Pancreas (tissue), 10 donors: ENCODE measurements at regions not wholly inside any gene's neighbourhood (a gene's known extent, or its start where the extent isn't known, plus 50 kb on each side); places are given as distances from the start of the nearest gene placed in this dataset.

Experiments
- ATAC-seq, 4 donors: fragments of 200-7000 bp; cut with Tn5 transposase; one replicate each; pipeline versions ENCODE4 v1.8.0 to v1.9.1; 2020; ENCODE audit warnings: mild to moderate bottlenecking in 4 of 4, moderate library complexity in 4 of 4
- DNase-seq, 6 donors: peaks; one replicate each; pipeline ENCODE4 v3.0.0-alpha.2; 2020
- FAIRE-seq: peaks from 2 replicates; lab custom pipeline; 2012; peaks lifted over from hg19 to GRCh38; lab: Jason Lieb, UNC
- H3K27ac ChIP-seq, 4 donors: fragments of 200-600 bp; sonication (generic); 1 replicate in 3 of 4; 2 replicates in 1 of 4; pipeline versions ENCODE4 v1.5.0 to v1.8.0; 2020
- H3K27me3 ChIP-seq, 4 donors: fragments of 200-600 bp; one replicate each; pipeline ENCODE4 v1.8.0; 2021
- H3K36me3 ChIP-seq, 3 donors: fragments of 200-600 bp; sonication (generic) in 1 of 3; one replicate each; pipeline versions ENCODE4 v1.5.0 to v1.8.0; 2020 to 2021
- H3K4me1 ChIP-seq, 3 donors: fragments of 200-600 bp; one replicate each; pipeline ENCODE4 v1.8.0; 2021
- H3K4me3 ChIP-seq, 4 donors: fragments of 200-600 bp; sonication (generic) in 2 of 4; one replicate each; pipeline versions ENCODE4 v1.5.0 to v1.8.0; 2020 to 2021
- H3K9me3 ChIP-seq, 4 donors: fragments of 200-600 bp; one replicate each; pipeline ENCODE4 v1.8.0; 2021
- WGBS, 2 donors: extraction: QIAGEN DNeasy Blood & Tissue Kit; methylation state at CpG; one replicate each; pipeline ENCODE4 v1.1.7; 2013; 5-methylcytosine and 5-hydroxymethylcytosine counted together
- intact Hi-C, 3 donors: fragments of 100-400 bp; cut with DNase I; formaldehyde crosslinking; loops; one replicate each; pipeline versions ENCODE4 v1.11.1 to v1.14.2; 2022
- TF ChIP-seq, protein P1 (sequence below), 4 donors: fragments of 200-600 bp; sonication (generic) in 3 of 4; IDR thresholded peaks; one replicate each; pipeline versions ENCODE4 v1.5.0 to v1.8.0; 2021; ENCODE audit warnings: antibody characterized with exemption in 4 of 4
- donor health status: healthy with polysubstance abuse.
- donor health status: DM: no; HTN: no; CAD: no; lungs with moderate emphysema.
- donor health status: DM: no; HTN: no; CAD: no.
- donor health status: control.
- donor health status: control.
- donor health status: Bipolar disorder and iron deficiency.
- donor health status: DM: yes; HTN: yes; CAD: no.
- donor health status: DM: no; HTN: no; CAD: no.
- donor health status: DM: no; HTN: no; CAD: no.
- donor health status: DM: yes; HTN: yes; CAD: no.

DNA sequence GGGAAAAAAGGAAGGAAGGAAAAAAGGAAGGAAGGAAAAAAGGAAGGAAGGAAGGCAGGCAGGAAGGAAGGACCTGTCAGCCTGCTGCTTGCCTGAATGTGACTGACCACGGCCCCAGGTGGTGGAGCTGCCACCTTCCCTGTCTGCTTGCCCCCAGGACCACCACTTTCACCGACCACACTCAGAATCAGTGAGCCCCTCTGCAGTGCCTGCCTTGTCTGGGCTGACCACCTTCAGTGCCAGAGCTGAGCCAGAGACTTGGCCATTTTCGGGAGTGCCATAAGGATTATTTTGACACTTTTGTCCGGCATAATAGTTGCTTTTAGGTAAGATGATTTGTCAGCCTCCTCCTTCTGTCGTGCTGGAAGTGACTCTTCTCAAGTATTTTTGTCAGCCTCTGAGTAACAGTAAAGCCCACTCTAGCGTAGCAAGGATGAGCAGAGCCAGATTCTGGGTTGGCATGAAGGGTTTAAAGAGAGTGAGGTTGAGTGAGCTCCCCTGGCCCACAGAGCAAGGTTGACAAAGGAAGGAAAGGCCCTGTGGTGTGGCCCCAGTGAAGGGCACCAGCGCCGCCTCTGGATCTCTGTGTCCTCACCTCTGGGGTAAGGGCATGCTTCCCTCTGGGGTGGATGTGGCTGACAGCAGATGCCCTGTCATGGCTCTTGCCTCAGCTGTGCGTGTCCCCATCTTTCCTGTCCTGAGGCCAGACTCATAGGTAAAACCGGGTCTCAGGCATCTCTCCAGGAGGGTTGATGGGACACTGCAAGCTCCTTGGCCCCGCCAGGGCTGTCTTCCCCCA is 214.7 kb upstream of the FOXQ1 start:
- Histone ChIP-seq H3K27me3 (no peaks in the 10 kb centered on the region), H3K9me3 (no peaks in the 10 kb centered on the region), H3K4me1 (peaks cover 0 to 5% (median 0%) of the 10 kb centered on the region in 3 donors), H3K27ac (no peak overlapping the region), H3K36me3 (no peaks in the 10 kb centered on the region), H3K4me3 (no peak overlapping the region)
- intact Hi-C loops = no loop called here
- DNase-seq (no peak), ATAC-seq (no peak), FAIRE-seq (no peak)
- WGBS, 2 donors = 89 to 95% methylated on average over 11 of the region's 11 CpGs
- TF ChIP-seq, protein P1, sequence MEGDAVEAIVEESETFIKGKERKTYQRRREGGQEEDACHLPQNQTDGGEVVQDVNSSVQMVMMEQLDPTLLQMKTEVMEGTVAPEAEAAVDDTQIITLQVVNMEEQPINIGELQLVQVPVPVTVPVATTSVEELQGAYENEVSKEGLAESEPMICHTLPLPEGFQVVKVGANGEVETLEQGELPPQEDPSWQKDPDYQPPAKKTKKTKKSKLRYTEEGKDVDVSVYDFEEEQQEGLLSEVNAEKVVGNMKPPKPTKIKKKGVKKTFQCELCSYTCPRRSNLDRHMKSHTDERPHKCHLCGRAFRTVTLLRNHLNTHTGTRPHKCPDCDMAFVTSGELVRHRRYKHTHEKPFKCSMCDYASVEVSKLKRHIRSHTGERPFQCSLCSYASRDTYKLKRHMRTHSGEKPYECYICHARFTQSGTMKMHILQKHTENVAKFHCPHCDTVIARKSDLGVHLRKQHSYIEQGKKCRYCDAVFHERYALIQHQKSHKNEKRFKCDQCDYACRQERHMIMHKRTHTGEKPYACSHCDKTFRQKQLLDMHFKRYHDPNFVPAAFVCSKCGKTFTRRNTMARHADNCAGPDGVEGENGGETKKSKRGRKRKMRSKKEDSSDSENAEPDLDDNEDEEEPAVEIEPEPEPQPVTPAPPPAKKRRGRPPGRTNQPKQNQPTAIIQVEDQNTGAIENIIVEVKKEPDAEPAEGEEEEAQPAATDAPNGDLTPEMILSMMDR (IDR thresholded peaks at IDR 0.05) = no peak

DNA sequence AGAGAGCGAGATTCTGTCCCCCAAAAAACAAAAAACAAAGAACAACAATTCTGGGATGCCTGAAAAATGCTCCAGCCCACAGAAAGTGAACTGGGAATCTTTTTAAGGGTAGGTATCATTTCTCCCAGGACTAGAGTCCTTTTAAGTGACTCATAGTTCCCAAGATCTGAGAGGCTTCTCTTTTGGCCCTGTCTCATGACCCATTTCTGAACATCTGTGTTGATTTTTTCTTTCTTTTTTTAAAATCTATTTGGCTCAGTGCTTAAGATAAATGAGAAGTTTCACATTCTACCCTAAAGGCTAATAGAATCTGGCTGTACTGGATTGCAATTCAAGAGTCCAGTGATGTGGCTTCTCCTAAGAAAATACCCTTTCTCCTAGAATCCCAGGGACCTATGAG is 217.6 kb upstream of the FOXQ1 start:
- peaks cover 0 to 5% (median 0%) of the 10 kb centered on the region in 3 donors for H3K4me1 ChIP-seq
- TF ChIP-seq, protein P1 (IDR thresholded peaks at IDR 0.05) = no peak
- DNase-seq (no peak), ATAC-seq (peak in 2 of 4 donors; percentile 37 to 42), FAIRE-seq (no peak)
- WGBS, 2 donors = 53 to 94% methylated on average over 1 of the region's 1 CpG
- H3K4me3 ChIP-seq = no peak overlapping the region
- no peaks in the 10 kb centered on the region for H3K27me3 ChIP-seq
- no peaks in the 10 kb centered on the region for H3K9me3 ChIP-seq
- H3K36me3 ChIP-seq = no peaks in the 10 kb centered on the region
- intact Hi-C loops = no loop called here
- no peak overlapping the region for H3K27ac ChIP-seq

DNA sequence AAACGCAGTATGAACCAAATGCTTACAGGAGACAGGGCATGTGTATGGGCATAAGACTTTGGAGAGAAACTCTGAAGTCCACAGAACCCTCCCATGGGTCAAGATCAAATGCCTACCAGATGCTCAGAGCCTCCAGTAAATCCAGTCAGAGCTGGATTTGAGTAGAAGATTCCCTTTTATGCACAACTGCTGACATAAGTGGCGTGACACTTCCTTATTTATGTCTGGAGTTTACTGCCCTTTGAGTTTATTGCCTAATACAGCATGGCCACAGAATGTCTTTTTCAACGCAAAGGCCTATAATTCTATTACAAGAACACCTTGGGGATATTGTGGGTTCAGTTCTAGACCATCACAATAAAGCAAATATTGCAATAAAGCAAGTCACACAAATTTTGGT is 220.0 kb upstream of the FOXQ1 start:
- Histone ChIP-seq H3K4me1 (peaks cover 0 to 10% (median 8%) of the 10 kb centered on the region in 3 donors), H3K27ac (no peak overlapping the region), H3K4me3 (no peak overlapping the region), H3K9me3 (no peaks in the 10 kb centered on the region), H3K27me3 (no peaks in the 10 kb centered on the region), H3K36me3 (no peaks in the 10 kb centered on the region)
- intact Hi-C loops = no loop called here
- 77 to 89% methylated on average over 3 of the region's 3 CpGs for WGBS, 2 donors
- TF ChIP-seq, protein P1 (IDR thresholded peaks at IDR 0.05) = no peak
- DNase-seq = no peak
- no peak for ATAC-seq
- no peak for FAIRE-seq

DNA sequence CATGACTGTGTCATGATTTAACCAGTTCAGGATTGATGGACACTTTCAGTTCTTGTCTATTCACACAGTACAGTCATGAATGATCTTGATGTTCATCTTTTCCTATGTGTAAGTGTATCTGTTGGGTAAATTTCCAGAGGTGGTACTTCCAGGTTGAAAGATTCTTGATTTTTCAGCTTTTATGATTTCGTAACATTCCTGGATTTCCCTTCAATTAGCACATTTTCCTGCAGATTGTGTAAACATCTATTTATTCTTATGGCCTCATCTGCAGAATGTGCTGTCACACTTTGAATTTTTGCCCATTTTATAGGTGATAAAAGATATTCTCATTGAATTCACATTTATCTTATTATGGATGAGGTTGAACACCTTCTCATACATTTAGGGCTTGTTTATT is 222.0 kb upstream of the FOXQ1 start:
- ATAC-seq (no peak), FAIRE-seq (no peak), DNase-seq (no peak)
- H3K4me3 ChIP-seq = no peak overlapping the region
- peaks cover 0 to 13% (median 9%) of the 10 kb centered on the region in 3 donors for H3K4me1 ChIP-seq
- TF ChIP-seq, protein P1 (IDR thresholded peaks at IDR 0.05) = no peak
- no peaks in the 10 kb centered on the region for H3K9me3 ChIP-seq
- intact Hi-C loops = no loop called here
- WGBS, 2 donors = 88 to 89% methylated on average over 1 of the region's 1 CpG
- no peaks in the 10 kb centered on the region for H3K27me3 ChIP-seq
- no peaks in the 10 kb centered on the region for H3K36me3 ChIP-seq
- no peak overlapping the region for H3K27ac ChIP-seq

DNA sequence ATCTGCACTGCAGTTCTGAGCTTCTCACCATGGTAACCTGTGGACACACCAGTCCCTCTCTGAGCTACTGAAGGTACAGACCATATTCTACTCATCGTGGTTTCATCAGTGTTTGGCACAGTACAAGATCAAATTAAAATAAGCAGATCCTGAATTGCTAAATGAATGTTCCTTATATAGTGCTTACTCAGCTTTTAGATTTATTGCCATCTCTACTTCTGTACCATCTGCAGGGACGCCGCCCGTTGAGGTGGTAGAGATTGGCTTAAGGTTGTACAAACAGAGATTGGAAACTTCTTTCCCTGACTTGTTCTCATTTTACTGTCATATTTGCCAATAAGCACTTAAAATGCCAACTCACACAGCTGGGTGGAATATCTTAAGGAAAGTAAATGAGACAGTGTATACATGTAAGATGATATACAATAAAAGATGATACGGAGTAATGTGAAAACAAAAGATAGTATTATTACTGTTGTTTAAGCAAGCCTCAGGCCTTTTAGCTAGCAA is 223.4 kb upstream of the FOXQ1 start:
- FAIRE-seq (no peak), DNase-seq (no peak), ATAC-seq (peak in 3 of 4 donors; percentile 17 to 45 (median 24))
- 46 to 55% methylated on average over 5 of the region's 5 CpGs for WGBS, 2 donors
- Histone ChIP-seq H3K4me1 (peaks cover 0 to 13% (median 9%) of the 10 kb centered on the region in 3 donors), H3K4me3 (no peak overlapping the region), H3K36me3 (no peaks in the 10 kb centered on the region), H3K9me3 (no peaks in the 10 kb centered on the region), H3K27ac (no peak overlapping the region), H3K27me3 (no peaks in the 10 kb centered on the region)
- TF ChIP-seq, protein P1 (IDR thresholded peaks at IDR 0.05) = no peak
- intact Hi-C loops = no loop called here
